GM18909 (cell line): ENCODE measurements at regions not wholly inside any gene's neighbourhood (a gene's known extent, or its start where the extent isn't known, plus 50 kb on each side); places are given as distances from the start of the nearest gene placed in this dataset.

Experiments used
- ATAC-seq: cut with Tn5 transposase; IDR thresholded peaks from one replicate; pipeline ENCODE4 v1.9.1; 2021; ENCODE audit warnings: mild to moderate bottlenecking; ENCODE audit not compliant: unreplicated experiment, poor library complexity

DNA sequence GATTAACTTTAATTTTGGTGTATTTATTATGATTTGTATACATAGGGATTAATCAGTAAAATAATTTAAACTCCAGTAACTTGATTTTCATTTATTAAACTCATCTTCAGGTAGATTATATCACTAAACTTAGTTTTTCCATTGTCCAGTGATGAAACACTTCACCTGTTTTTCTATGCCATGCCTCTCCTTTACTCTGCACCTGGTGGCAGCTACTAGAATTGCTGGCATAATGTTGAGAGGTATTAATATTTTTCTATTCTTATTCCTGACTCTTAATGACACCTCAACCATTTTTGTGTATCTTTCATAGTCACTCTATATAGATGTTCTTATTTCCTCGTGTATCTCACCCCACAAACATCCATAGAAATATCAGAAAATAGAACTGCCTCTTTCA lies 940.3 kb upstream of the CRIM1 start:
- ATAC-seq = no peak

DNA sequence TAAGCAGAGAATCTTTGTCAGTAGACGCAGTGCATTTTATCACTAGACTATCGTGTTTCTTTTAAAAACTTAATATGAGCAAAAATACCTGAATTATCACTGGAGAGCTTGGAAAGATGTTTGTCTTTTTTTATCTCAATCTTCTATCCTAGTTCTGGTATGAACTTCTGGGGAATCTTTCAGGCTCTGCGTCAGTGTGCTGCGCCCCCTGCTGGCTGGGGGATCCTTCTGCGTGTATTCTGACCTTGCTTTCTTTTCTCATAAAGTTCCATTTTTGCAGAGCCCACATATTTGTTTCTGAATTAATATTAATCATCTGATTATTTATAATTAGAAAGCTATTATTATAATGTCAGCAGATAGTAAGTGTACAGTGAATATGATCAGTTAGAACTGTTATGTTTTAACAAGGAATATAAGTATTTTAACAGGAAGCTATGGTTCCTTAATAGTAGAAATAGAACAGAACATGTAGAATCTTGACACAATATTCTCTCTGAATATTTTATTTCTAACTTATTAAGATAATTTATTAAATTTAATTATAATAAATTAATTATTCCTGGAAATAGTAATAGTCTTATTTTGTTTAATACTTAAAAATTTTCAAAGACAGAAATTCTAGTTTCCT lies 945.0 kb upstream of the CRIM1 start:
- peak; percentile 90 for ATAC-seq

DNA sequence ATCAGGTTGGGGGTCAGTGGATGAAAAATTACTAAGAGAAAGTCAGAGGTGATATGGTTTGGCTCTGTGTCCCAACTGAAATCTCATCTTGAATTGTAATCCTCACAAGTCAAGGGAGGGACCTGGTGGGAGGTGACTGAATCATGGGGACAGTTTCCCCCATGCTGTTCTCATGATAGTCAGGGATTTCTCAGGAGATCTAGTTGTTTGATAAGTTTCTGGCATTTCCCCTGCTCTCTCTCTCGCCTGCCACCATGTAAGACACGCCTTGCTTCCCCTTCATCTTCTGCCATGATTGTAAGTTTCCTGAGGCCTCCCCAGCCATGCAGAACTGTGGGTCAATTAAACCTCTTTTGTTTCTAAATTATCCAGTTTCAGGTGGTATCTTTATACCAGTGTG lies 945.8 kb upstream of the CRIM1 start:
- ATAC-seq = no peak

DNA sequence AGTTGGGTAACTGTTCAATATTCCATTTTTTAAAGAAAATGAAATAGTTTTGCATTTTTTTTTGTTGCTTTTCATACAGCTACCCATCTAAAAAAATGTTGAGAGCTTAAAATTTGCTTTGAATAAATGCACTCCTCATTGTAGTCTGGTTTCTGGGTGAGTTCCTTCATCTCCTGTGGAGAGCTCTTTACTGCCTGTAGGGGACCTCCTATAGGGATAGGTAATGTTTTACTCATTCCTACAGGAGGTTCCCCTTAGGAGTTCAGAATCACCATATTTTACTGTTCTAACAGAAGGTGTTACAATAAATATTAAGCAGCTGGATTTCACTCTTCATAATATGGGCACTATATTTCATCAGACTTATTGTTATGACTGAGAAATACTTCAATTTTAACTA lies 947.3 kb upstream of the CRIM1 start:
- no peak for ATAC-seq

DNA sequence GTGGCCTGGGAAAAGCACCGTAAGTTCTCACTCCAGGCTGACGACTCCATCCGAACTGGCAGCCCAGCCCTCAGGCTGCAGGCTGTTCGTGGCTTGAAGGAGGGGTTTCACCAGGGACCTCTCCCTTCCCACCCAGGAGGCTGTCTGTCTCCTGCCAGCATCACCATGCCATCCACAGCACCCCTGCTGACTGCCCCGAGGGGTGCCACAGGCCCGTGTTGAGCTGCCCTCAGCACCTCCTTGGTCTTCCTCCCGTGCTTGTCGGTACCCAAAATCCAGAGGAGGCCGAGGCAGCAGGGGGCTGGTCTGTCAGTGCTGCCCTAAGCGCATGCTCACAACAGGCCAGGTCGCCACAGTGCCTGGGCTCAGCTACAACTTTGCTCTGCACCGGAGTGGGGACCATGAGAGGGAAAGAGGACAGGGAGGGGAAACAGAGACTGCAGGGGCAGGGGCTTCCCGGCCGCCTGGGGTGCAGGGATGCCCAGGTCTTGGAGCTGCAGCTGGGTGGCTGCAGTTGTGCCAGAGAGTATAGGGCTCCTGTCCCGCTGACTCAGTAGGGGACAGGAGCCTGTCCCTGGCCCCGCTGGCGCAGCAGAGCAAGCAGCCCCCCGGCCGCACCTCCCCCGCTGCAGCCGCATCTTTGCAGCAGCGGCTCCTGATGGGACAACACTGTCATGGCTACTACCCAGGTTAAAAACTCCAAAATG lies 963.7 kb upstream of the CRIM1 start:
- ATAC-seq = no peak

DNA sequence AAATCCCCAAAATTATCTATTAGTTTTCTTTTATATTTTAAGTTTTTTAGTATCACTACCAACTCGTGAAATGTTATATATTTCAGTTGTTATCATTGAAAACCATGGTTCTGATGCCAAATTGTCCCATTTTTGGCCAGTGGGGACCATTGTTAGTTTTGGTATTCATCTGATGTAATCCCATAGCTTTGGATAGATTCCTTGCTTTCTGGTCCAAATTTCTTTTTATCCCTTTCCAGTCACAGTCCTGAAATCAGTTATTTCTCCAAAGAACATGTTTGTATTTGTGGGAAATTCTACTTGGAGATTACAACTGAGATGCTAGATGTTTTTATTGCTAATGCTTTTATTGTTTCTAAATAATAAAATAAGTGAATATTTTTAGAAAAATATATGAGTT lies 976.8 kb upstream of the CRIM1 start:
- no peak for ATAC-seq

DNA sequence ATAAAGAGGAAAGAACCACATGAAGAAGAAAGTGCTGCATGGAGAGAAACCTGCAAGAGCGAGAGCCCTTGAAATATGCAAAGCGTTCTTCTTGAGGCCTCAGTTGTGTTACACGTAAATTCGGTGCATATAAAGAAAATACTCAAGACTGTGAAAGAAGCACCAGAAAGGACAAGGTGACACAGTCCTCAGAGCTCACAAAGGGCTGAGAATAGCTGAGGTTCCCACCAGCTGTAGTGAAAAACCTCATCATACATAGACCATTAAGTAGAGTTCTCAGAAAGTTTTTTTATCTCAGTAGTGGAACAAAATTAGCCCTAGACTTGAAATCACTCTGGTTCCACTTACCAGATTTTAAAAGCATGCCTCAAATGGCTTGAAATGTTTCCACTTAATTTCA lies 980.7 kb upstream of the CRIM1 start:
- no peak for ATAC-seq

DNA sequence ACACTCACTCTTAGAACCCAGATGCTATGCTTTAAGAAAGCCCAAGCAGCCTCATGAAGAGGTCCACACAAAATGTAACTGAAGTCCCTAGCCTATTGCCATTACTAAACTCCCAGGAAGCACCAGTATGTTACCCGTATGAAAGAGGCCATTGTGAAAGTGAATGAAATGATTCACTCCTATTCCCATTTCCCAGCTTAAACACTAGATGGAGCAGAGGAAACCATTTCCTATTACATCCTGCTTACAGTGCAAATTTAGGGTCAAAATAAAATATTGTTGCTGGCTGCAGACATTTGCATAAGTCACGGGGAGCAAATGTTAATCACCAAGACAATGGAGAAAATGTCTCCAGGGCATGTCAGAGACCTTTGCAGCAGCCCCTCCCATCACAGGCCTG lies 989.7 kb upstream of the CRIM1 start:
- ATAC-seq = no peak

DNA sequence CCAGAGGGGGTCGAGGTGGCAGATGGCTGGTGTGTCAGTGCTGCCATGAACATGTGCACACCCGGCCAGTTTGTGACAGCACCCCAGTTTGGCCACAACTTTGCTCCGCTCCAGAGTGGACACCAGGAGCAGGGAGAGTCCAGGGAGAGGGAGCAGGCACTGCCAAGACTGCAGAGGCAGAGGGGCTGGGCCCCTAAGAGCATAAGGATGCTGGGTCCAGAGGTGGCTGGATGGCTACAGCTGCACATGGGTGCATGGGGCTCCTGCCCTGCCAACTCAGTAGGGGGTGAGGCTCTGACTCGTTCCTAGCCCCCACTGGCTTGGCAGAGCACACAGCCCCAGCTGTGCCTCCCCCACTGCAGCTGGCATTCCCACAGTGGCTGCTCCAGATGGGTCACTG lies 999.2 kb upstream of the CRIM1 start:
- ATAC-seq = no peak

DNA sequence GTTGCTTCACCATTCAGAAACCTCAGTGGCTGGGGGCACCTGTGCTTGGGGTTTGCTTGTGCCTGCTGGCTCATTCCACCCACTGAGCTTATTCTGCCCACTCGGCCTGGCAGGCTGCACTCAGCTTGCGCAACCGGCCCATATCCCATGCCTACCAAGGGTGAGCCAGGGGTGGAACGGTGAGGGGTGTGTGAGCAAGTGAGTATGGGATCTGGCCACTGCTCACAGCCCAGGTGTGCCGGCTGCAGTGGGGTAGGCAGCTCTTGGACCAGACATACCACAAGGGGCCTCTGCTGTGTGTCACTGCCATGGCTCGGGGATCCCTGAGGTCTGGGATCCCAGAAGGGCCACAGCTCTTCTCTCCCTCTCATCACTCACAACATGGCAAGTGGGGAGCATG lies 1000.5 kb upstream of the CRIM1 start:
- no peak for ATAC-seq

DNA sequence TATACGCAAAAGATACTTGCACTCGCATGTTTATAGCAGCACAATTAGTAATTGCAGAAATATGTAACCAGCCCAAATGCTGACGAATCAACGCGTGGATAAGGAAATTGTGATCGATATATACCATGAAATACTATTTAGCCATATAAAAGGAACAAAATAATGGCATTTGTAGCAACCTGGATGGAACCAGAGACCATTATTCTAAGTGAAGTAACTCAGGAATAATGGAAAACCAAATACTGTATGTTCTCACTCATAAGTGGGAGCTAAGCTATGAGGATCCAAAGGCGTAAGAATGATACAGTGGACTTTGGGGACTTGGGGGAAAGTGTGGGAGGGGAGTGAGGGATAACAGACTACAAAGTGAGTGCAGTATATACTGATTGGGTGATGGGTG lies 1008.0 kb upstream of the CRIM1 start:
- no peak for ATAC-seq

DNA sequence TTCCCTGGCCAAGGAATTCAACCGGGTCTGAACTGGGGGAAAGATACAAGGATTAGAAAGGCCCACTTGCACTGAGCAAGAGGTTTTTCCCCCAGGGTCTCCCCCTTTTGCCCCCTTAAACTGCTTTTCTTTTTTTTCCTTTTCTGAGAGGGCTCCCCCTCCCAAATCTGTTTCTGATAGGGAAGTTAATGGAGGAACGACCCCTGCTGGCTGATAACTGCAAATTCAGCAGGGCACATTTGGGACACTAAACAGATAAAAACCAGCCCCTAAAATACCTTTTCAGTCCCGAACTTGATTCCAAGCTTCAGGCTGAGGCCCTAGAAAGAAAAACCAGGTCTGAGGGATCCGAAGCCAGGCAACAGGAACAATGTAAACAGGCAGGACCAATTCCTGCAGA lies 1012.4 kb upstream of the CRIM1 start:
- no peak for ATAC-seq

DNA sequence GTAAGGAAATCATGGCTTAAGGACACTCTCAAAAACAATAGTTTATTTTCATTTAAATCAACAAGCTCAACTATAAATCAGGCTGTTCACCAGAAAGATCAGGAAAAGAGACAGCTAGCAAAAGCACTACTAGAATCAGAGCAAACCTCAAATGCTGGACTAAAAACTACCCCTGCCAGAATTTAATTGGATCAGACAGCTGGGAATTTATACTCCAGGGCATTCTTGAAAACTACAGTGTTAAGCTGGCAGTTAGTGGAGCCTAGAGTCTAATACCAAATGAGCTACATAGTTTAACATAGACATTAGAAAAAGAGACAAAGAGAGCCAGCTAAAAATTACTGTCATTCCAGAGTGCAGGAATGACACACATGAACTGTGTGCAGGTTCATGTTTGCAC lies 1016.4 kb upstream of the CRIM1 start:
- ATAC-seq = no peak

DNA sequence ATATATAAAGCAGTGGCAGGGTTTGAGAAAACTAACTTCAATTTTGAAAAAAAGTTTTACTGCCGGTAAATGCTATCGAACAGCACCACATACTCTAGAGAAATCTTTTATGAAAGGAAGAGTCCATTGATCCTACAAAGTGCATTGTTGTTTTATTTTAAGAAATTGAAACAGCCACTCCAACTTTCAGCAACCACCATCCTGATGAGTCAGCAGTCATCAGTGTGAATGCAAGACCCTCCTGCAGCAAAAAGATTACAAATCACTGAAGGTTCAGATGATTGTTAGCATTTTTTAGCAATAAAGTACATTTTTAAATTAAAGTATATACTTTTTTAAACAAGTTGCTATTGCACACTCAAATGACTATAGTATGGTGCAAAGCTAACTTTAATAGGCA lies 1017.7 kb upstream of the CRIM1 start:
- ATAC-seq = no peak

DNA sequence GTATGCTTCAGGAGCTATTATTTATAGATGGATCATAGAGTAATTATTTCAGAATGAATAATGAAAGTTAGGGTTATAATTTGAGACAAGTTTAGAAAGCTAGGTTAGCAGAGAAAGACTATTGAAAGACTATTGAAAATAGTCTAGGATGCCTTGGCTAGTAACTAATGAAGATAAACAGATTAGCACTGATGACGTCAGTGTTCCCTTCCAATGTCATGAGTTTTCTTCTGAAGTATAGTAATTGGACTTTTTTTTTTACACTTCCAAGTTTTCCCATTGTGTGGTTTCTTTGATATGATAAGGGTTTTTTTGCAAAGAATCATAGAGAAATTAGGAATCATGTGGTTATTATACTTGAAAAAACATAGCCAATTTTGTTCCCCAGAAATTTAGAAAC lies 1041.5 kb upstream of the CRIM1 start:
- ATAC-seq = no peak

DNA sequence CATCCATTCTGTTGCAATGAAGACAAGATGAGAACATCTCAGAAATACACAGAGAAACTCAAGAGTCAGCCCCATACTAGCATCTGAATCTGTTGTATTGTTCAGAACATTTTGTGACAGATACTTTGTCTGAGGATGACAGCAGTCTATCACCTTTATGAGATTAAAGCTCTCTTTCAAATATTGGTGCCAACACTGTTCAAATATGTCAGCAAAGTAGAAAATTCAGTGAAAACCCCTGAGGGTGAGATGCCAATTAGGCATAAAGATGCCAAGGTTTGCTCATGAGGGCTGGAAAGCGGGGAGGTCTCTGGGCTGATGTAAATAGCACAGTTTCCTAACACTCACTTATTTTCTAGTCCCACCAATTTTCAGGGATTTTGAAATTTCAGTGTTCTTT lies 1054.2 kb upstream of the CRIM1 start:
- ATAC-seq = no peak

DNA sequence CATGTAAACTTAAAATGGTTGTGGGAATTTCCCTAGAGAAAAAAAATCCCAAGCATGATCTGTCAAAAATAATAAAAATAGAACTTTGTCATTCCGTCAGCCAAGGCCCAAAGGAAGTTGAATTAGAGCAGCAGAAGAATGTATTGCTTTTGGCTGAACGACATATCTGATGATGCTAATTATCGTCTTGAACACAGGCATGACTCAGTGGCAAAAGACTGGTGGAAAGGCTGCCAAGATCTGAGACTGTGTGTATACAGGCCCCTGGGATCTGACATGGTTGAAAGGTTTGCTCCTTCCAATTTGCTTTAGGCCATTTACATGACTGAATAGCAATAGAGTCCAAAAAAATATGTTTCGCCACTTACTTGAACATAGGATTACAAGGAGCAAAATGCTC lies 1057.1 kb upstream of the CRIM1 start:
- no peak for ATAC-seq

DNA sequence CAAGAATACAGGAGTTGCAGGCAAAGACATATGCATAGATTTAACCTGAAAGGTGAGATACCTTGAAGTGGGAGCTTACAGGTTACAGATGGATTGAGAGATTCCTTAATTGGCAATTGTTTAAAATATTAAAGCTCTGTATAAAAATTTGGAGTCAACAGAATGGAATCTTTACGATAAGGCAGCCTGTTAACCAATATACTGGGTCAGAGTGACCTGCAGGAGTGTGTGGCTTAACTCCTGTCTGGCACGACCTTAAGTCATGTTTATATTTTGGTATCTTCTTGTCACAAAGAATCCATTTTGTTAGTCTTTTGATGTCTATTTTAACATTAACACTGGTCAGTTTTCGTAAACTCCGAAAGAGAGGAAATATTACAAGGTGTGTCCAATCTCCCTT lies 1058.2 kb upstream of the CRIM1 start:
- ATAC-seq = no peak

DNA sequence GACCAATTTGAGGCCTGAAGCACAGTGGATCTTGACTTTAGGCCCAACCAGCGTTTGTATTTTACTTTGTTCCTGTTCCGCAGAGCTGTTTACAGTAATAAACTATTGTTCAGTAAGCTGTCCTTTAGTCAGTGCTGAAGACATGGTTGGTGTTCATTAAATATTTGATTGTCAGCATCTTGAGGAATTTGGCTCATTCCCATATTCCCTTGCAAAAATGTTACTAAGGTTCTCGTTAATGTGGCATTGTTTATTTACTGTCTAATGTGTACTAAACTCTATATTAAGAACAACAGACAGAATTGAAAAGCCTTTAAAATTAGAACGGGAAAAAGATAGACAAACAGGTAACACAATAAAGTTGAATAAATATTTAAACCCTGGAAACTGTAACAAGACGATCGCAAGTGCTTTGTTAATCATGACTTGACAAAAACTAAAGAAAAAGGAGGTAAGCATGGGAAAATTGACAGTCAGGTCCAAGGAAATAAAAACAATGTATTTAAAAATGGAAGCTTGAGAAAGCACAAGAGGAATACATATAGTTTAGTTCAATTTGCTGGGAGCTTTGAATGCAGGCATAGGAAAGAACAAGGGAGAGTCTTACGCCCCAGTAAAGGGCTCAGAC lies 1060.8 kb upstream of the CRIM1 start:
- ATAC-seq = no peak

DNA sequence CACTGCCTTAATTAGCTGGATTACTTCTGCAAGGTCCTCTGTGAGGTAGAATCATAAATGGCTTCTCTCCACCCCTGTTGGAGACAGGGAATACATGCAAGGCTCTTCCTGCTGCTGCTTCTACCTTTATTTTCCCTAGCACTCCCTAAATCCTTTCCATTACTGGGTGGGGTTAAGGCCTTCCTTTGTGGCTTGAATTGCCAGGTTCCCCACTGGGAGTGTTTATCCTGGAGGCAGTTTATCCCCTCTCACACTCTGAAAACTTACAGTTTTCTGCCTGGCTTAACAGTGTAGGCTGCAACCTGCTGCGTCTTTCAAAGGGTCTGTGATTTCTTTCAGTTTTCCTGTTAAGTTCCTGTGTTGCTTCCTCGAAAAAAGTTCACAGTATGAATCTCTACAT lies 1062.3 kb upstream of the CRIM1 start:
- no peak for ATAC-seq

DNA sequence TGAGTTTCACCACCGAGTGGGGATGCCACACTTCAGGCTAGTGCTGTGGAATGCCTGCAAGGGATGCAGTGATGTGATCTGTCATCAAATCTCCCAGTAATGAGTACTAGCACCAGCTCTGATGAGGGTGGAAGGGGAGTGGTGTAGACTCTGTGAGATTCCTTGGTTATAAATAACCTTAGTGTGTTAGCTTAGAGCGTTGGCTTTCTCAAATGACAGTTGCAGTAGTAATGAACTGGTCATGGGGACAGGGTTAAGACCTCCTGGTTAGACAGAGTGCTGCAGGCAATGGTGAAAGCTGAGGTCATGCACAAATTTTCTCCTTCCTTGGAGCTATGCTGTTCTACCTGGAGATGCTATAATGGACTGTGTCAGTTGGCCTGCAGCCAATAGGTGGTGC lies 1063.4 kb upstream of the CRIM1 start:
- no peak for ATAC-seq

DNA sequence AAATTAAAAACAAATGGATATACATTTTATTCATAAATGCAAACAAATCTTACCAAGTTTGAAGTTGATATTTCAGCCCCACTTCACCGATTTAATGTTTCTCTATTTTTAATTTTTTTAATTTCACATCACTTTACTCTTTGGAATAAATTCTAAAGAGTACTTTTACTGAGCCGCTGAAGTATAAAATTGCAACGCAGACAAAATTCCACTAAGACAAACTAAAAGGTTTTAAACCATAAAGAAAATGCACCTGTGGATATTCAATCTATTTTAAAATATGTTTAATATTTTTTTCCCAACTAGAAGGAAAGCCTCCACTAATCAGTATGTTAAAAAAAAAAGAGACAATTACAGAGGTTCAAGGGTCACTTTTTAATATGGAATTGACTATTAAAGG lies 1073.9 kb upstream of the CRIM1 start:
- ATAC-seq = no peak
